Neuronal stem cell (in vitro differentiated cells): ENCODE measurements at regions not wholly inside any gene's neighbourhood (a gene's known extent, or its start where the extent isn't known, plus 50 kb on each side); places are given as distances from the start of the nearest gene placed in this dataset.
A peak's percentile ranks its signal among the peaks of the same experiment; 100 is the strongest.

Experiments
- DNase-seq: peaks from one replicate; pipeline ENCODE4 v3.0.0-alpha.2; 2013; ENCODE audit warnings: low spot score
- H2AFZ ChIP-seq: one replicate; pipeline ENCODE4 v1.6.1; 2013; ENCODE audit warnings: mild to moderate bottlenecking, low read length, inconsistent platforms
- H2AK5ac ChIP-seq: 2 replicates; pipeline ENCODE4 v1.6.1; 2013; ENCODE audit warnings: low read depth, mild to moderate bottlenecking, inconsistent platforms, low read length, moderate library complexity, mixed read lengths
- H2BK120ac ChIP-seq: 2 replicates; pipeline ENCODE4 v1.6.1; 2013; ENCODE audit warnings: low read depth, mild to moderate bottlenecking, inconsistent platforms, low read length, moderate library complexity, mixed read lengths
- H2BK12ac ChIP-seq: one replicate; pipeline ENCODE4 v1.6.1; 2013; ENCODE audit warnings: low read length, inconsistent platforms
- H2BK15ac ChIP-seq: 2 replicates; pipeline ENCODE4 v1.6.1; 2013; ENCODE audit warnings: mild to moderate bottlenecking, low read length, inconsistent platforms, mixed read lengths
- H2BK5ac ChIP-seq: one replicate; pipeline ENCODE4 v1.6.1; 2013; ENCODE audit warnings: inconsistent platforms, mild to moderate bottlenecking, low read length, moderate library complexity
- H3K14ac ChIP-seq: one replicate; pipeline ENCODE4 v1.6.1; 2013; ENCODE audit warnings: low read length, inconsistent platforms
- H3K18ac ChIP-seq: 2 replicates; pipeline ENCODE4 v1.6.1; 2013; ENCODE audit warnings: low read length, inconsistent platforms
- H3K23ac ChIP-seq: 2 replicates; pipeline ENCODE4 v1.6.1; 2013; ENCODE audit warnings: low read depth, mild to moderate bottlenecking, mixed read lengths, low read length, inconsistent platforms; ENCODE audit not compliant: poor library complexity
- H3K27ac ChIP-seq: replicated peaks from 3 replicates; pipeline ENCODE4 v1.5.1; 2013; ENCODE audit warnings: low read length, inconsistent platforms
- H3K27me3 ChIP-seq, 3 experiments: 2 replicates each; pipeline ENCODE4 v1.6.1; 2013; ENCODE audit warnings: low read length in 3 of 3, mild to moderate bottlenecking in 2 of 3, inconsistent platforms in 1 of 3, low read depth in 1 of 3, mixed read lengths in 1 of 3, moderate library complexity in 1 of 3; ENCODE audit not compliant: control insufficient read depth in 3 of 3, insufficient read depth in 3 of 3
- H3K36me3 ChIP-seq, 2 donors: replicated peaks in 1 of 2; 2 replicates each; pipeline ENCODE4 v1.6.1; 2013; ENCODE audit warnings: low read length in 2 of 2; ENCODE audit not compliant: control insufficient read depth in 2 of 2, insufficient read depth in 2 of 2
- H3K4ac ChIP-seq: 2 replicates; pipeline ENCODE4 v1.6.1; 2013; ENCODE audit warnings: inconsistent platforms, mild to moderate bottlenecking, low read length, moderate library complexity
- H3K4me1 ChIP-seq, 2 donors: 1 replicate in 1 of 2; 2 replicates in 1 of 2; pipeline ENCODE4 v1.6.1; 2013; ENCODE audit warnings: low read length in 2 of 2, low read depth in 1 of 2; ENCODE audit not compliant: control insufficient read depth in 2 of 2, insufficient read depth in 1 of 2
- H3K4me2 ChIP-seq: one replicate; pipeline ENCODE4 v1.6.1; 2013; ENCODE audit warnings: mild to moderate bottlenecking, low read length, inconsistent platforms; ENCODE audit not compliant: insufficient read depth, poor library complexity, severe bottlenecking
- H3K4me3 ChIP-seq, 2 donors: 2 replicates each; pipeline ENCODE4 v1.5.1; 2013; ENCODE audit warnings: low read length in 2 of 2, mild to moderate bottlenecking in 2 of 2, inconsistent platforms in 1 of 2, moderate library complexity in 1 of 2
- H3K79me1 ChIP-seq: one replicate; pipeline ENCODE4 v1.6.1; 2013; ENCODE audit warnings: low read depth, mild to moderate bottlenecking, inconsistent platforms, low read length, moderate library complexity
- H3K9ac ChIP-seq: one replicate; pipeline ENCODE4 v1.6.1; 2013; ENCODE audit warnings: mild to moderate bottlenecking, low read depth, low read length, inconsistent platforms; ENCODE audit not compliant: poor library complexity
- H3K9me3 ChIP-seq, 2 donors: replicated peaks in 1 of 2; 2 replicates each; pipeline versions ENCODE3 to v1.6.1; 2013; ENCODE audit warnings: low read length in 2 of 2, mild to moderate bottlenecking in 2 of 2, inconsistent platforms in 1 of 2, low read depth in 1 of 2, mixed read lengths in 1 of 2, moderate library complexity in 1 of 2; ENCODE audit not compliant: control insufficient read depth in 2 of 2, insufficient read depth in 1 of 2
- H4K8ac ChIP-seq: one replicate; pipeline ENCODE4 v1.6.1; 2013; ENCODE audit warnings: low read depth, mild to moderate bottlenecking, inconsistent platforms, low read length, moderate library complexity
- H4K91ac ChIP-seq: one replicate; pipeline ENCODE4 v1.6.1; 2013; ENCODE audit warnings: low read length, low read depth, mild to moderate bottlenecking, inconsistent platforms; ENCODE audit not compliant: poor library complexity
- WGBS, 2 donors: extraction: QIAGEN DNeasy Blood & Tissue Kit; methylation state at CpG; one replicate each; pipeline ENCODE4 v1.1.7; 2013; ENCODE audit warnings: missing lambda C conversion rate in 2 of 2, mixed read lengths in 1 of 2; ENCODE audit not compliant: insufficient read length in 2 of 2, insufficient replicate concordance in 1 of 2; ENCODE audit errors: extremely low coverage in 2 of 2; 5-methylcytosine and 5-hydroxymethylcytosine counted together

DNA sequence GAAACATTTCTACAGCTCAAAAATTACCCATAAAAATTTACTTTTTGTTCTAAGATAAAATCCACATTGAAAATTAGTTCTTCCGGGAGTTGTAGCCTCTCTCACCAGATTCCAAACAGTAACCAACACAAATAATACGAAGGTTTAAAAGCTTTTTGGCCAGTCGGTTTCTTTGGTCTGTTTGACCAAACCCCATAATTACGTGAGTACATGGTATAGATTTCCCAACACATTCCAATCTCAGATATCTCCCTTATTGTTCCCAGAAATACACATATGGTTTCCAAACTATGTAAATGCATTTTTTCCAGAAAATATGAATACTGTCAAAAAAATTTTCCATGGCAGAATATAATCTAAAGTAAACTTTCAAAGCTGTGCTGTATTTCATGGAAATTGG, 722.0 kb downstream of the KCNJ2 start:
- Histone ChIP-seq H2AFZ (no peak overlapping the region), H4K8ac (no peak overlapping the region), H3K4me1 (no peaks in the 10 kb centered on the region), H3K18ac (no peak overlapping the region), H3K4me2 (no peak overlapping the region), H3K27ac (no peak overlapping the region), H3K9me3 (peaks cover 0 to 5% of the 10 kb centered on the region in 2 donors), H2BK12ac (no peak overlapping the region), H3K79me1 (peaks cover 2% of the 10 kb centered on the region), H2AK5ac (no peak overlapping the region), H2BK5ac (no peak overlapping the region), H2BK120ac (no peak overlapping the region), H3K27me3 (no peaks in the 10 kb centered on the region), H3K23ac (no peak overlapping the region), H3K36me3 (no peaks in the 10 kb centered on the region), H3K14ac (no peak overlapping the region), H3K4me3 (no peak overlapping the region), H3K9ac (no peak overlapping the region), H2BK15ac (no peak overlapping the region), H3K4ac (no peak overlapping the region), H4K91ac (no peak overlapping the region)
- no peak for DNase-seq
- no CpG with 5 or more reads among the region's 4 CpGs for WGBS, 2 donors

- Histone ChIP-seq H2BK5ac (no peak overlapping the region), H2BK15ac (no peak overlapping the region), H3K9me3 (peaks cover 0 to 5% of the 10 kb centered on the region in 2 donors), H3K14ac (no peak overlapping the region), H3K18ac (no peak overlapping the region), H3K4ac (no peak overlapping the region), H2AFZ (no peak overlapping the region), H3K36me3 (no peaks in the 10 kb centered on the region), H3K27ac (no peak overlapping the region), H3K23ac (no peak overlapping the region), H3K4me3 (no peak overlapping the region), H3K4me2 (no peak overlapping the region), H2BK120ac (no peak overlapping the region), H3K4me1 (peaks cover 0 to 5% of the 10 kb centered on the region in 2 donors), H4K91ac (no peak overlapping the region), H3K79me1 (peaks cover 2% of the 10 kb centered on the region), H3K27me3 (no peaks in the 10 kb centered on the region), H2BK12ac (no peak overlapping the region), H2AK5ac (no peak overlapping the region), H4K8ac (no peak overlapping the region), H3K9ac (no peak overlapping the region)
- no CpG with 5 or more reads among the region's 1 CpG for WGBS, 2 donors
- no peak for DNase-seq
Observed at GRCh38 chr17:70892527-70892926, 723.2 kb downstream of the KCNJ2 start.

GRCh38 chr17:70896843-70897242, 727.5 kb downstream of the KCNJ2 start:
- H2AK5ac ChIP-seq, result no peak overlapping the region
- no peaks in the 10 kb centered on the region for H3K36me3 ChIP-seq
- H3K9ac ChIP-seq, result no peak overlapping the region
- H2BK120ac ChIP-seq, result no peak overlapping the region
- H3K14ac ChIP-seq, result no peak overlapping the region
- H3K23ac ChIP-seq, result no peak overlapping the region
- no peak overlapping the region for H3K27ac ChIP-seq
- H3K4ac ChIP-seq, result no peak overlapping the region
- WGBS, 2 donors, result no CpG with 5 or more reads among the region's 4 CpGs
- H3K4me2 ChIP-seq, result no peak overlapping the region
- peak overlapping the region; percentile 77 for H2AFZ ChIP-seq
- H4K91ac ChIP-seq, result no peak overlapping the region
- H2BK15ac ChIP-seq, result no peak overlapping the region
- no peak overlapping the region for H3K18ac ChIP-seq
- no peak for DNase-seq
- no peak overlapping the region for H4K8ac ChIP-seq
- peaks cover 2% of the 10 kb centered on the region for H3K79me1 ChIP-seq
- peaks cover 0 to 10% of the 10 kb centered on the region in 2 donors for H3K4me1 ChIP-seq
- no peaks in the 10 kb centered on the region for H3K27me3 ChIP-seq
- no peak overlapping the region for H2BK5ac ChIP-seq
- peaks cover 2 to 16% of the 10 kb centered on the region in 2 donors for H3K9me3 ChIP-seq
- H2BK12ac ChIP-seq, result no peak overlapping the region
- no peak overlapping the region for H3K4me3 ChIP-seq

GRCh38 chr17:70897446-70897845, 728.1 kb downstream of the KCNJ2 start:
- Histone ChIP-seq H3K27ac (no peak overlapping the region), H2AFZ (peak overlapping the region; percentile 77), H3K4me1 (peaks cover 0 to 10% of the 10 kb centered on the region in 2 donors), H3K9ac (no peak overlapping the region), H3K36me3 (no peaks in the 10 kb centered on the region), H3K27me3 (no peaks in the 10 kb centered on the region), H3K4me3 (no peak overlapping the region), H3K14ac (no peak overlapping the region), H2AK5ac (no peak overlapping the region), H2BK12ac (no peak overlapping the region), H3K4ac (no peak overlapping the region), H4K8ac (no peak overlapping the region), H3K79me1 (peaks cover 2% of the 10 kb centered on the region), H2BK120ac (no peak overlapping the region), H3K23ac (no peak overlapping the region), H2BK15ac (no peak overlapping the region), H4K91ac (no peak overlapping the region), H2BK5ac (no peak overlapping the region), H3K9me3 (peaks cover 2 to 19% of the 10 kb centered on the region in 2 donors), H3K4me2 (no peak overlapping the region), H3K18ac (no peak overlapping the region)
- DNase-seq, result no peak
